K562 (cell line): ENCODE measurements at regions not wholly inside any gene's neighbourhood (a gene's known extent, or its start where the extent isn't known, plus 50 kb on each side); places are given as distances from the start of the nearest gene placed in this dataset.

Experiments
- EP300 ChIP-seq: IDR thresholded peaks from 2 replicates; pipeline ENCODE4 v1.6.1; 2012; ENCODE audit warnings: low read length, improper control_type of control experiment
- RBBP5 ChIP-seq: fragments of 200-600 bp; sonication (generic); IDR thresholded peaks from 2 replicates; pipeline ENCODE4 v1.6.1; 2012; ENCODE audit warnings: borderline replicate concordance, mild to moderate bottlenecking, low read length, control low read depth, inconsistent platforms; ENCODE audit not compliant: insufficient read depth, poor library complexity, severe bottlenecking
- SMC3 ChIP-seq: conservative IDR thresholded peaks from 2 replicates; pipeline ENCODE4 v1.6.1; 2011; ENCODE audit warnings: low read depth, low read length, improper control_type of control experiment; ENCODE audit not compliant: insufficient read depth
- TF ChIP-seq, protein P1 (sequence below), 3 experiments: IDR thresholded peaks in 2 of 3; conservative IDR thresholded peaks in 1 of 3; 2 replicates each; pipeline ENCODE4 v1.5.1; 2011 to 2012; ENCODE audit warnings: low read length in 3 of 3, mild to moderate bottlenecking in 3 of 3, control low read depth in 2 of 3, improper control_type of control experiment in 1 of 3, inconsistent platforms in 1 of 3, low read depth in 1 of 3, mixed read lengths in 1 of 3, moderate library complexity in 1 of 3; ENCODE audit not compliant: insufficient read depth in 2 of 3

DNA sequence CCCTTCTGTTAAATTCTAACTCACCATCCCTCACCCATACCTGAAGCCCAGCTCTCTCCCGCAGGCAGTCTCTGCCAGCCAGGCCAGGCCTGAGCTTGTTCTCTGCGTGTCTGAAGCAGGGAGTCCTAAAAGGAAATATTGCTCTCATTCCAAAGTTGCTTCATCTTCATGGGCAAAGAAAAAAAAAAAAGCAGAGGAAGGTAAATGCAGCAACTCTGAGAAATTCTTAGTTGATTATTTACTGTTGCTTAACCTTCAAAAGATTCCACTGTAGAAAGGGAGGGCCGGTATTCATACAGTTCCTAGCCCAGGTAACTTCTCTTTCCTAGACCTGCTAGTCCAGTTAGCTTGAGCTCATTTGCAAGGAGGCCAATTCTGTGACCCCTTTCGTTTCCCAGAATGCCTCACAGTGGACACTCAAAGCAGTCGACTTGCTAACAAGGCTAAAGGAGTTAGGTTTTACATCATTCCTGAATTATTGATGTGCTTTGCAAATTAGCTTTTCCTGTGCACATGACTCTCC, 193.5 kb upstream of the EEA1 start:
- TF ChIP-seq SMC3 (no peak), RBBP5 (no peak), EP300 (no peak)
- TF ChIP-seq, protein P1, sequence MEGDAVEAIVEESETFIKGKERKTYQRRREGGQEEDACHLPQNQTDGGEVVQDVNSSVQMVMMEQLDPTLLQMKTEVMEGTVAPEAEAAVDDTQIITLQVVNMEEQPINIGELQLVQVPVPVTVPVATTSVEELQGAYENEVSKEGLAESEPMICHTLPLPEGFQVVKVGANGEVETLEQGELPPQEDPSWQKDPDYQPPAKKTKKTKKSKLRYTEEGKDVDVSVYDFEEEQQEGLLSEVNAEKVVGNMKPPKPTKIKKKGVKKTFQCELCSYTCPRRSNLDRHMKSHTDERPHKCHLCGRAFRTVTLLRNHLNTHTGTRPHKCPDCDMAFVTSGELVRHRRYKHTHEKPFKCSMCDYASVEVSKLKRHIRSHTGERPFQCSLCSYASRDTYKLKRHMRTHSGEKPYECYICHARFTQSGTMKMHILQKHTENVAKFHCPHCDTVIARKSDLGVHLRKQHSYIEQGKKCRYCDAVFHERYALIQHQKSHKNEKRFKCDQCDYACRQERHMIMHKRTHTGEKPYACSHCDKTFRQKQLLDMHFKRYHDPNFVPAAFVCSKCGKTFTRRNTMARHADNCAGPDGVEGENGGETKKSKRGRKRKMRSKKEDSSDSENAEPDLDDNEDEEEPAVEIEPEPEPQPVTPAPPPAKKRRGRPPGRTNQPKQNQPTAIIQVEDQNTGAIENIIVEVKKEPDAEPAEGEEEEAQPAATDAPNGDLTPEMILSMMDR (IDR thresholded peaks at IDR 0.05 in 2 of 3, conservative IDR thresholded peaks at IDR 0.05 in 1 of 3; ENCODE audit: insufficient read depth in 2 of 3, low read depth in 1 of 3, low read length in 3 of 3), result no peak
